GM10266 (cell line): ENCODE measurements at regions not wholly inside any gene's neighbourhood (a gene's known extent, or its start where the extent isn't known, plus 50 kb on each side); places are given as distances from the start of the nearest gene placed in this dataset.

Experiments used
- DNase-seq: peaks from one replicate; pipeline ENCODE4 v3.0.0; 2012; ENCODE audit errors: extremely low spot score
- CTCF ChIP-seq: IDR thresholded peaks from 2 replicates; pipeline ENCODE4 v1.5.1; 2012; ENCODE audit warnings: mild to moderate bottlenecking, low read depth; ENCODE audit not compliant: control insufficient read depth, insufficient read depth; ENCODE audit errors: missing control alignments

DNA sequence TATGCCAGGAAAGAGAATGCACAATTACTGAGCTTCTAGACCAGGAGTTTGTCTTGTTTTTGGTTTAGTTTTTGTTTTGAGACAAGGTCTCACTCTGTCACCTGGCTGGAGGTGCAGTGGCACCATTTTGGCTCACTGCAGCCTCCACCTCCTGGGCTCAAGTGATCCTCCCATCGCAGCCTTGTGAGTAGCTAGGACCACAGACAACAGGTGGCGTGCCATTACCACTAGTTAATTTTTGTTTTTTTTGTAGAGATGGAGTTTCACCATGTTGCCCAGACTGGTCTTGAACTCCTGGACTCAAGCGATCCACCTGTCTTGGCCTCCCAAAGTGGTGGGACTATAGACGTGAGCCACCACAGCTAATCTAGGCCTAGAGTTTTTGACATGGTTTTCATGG lies 104.4 kb upstream of the CCDC54 start:
- no peak for TF ChIP-seq CTCF
- no peak for DNase-seq

DNA sequence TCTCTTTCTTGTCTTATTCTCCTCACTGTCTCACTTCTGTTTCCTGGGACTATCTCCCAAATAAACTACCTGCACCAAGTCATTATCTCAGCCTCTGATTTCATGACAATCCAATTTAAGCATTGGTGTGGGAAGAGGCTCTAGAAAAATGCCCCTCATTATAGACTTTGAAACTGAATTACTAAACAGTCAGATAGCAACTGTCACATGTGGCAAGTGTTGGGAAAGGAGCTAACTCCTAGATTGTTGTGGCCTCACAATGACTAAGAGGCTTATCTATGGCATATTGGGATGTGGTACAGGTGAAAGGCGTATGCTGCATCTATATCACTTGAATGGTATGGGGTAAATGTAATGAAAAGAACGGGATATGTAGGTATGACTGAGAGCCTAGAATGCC lies 103.5 kb upstream of the CCDC54 start:
- no peak for TF ChIP-seq CTCF
- DNase-seq = no peak

GRCh38 chr3:107275511-107275910 lies 101.7 kb upstream of the CCDC54 start:
- TF ChIP-seq CTCF = no peak
- no peak for DNase-seq

- DNase-seq = no peak
- no peak for TF ChIP-seq CTCF
These were observed 93.3 kb upstream of the CCDC54 start for GRCh38 chr3:107283948-107284347.

DNA sequence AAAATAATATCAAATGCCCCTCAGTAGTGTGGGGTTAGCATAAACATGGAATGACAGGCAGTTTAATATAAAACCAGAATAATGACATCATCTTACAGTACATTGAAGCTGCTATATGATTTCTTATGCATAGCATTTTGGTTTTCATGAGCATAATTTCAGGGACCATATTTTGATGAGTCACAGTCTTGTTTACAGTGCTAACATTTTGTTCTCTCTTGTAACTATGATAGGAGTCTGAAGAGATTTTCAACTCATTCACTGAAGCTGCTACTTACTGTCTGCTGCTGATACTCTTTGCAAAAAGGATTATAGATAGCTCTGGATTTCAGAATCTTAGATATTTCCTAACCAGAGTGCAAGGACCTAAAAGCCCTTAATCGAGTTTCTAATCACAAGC lies 92.6 kb upstream of the CCDC54 start:
- no peak for TF ChIP-seq CTCF
- no peak for DNase-seq

DNA sequence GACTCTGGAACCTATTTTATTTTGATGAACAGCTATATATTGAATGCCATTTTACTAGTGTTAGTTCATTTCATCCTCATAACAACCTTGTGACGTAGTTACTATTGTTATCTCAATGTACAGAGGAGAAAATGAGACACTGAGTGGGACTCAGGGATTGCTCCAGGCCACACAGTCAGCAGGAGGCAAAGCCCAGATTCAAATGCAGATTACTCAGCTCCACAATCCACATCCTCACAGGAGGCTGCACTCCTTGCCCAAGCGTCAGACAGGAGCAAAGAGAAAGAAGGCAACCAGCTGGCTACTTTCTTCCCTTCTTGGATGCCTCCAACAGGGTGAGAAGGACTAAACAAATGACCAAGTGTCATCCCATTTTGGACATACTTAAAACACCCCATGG lies 92.0 kb upstream of the CCDC54 start:
- TF ChIP-seq CTCF = no peak
- DNase-seq = no peak

- no peak for DNase-seq
- no peak for TF ChIP-seq CTCF
These were observed 87.9 kb upstream of the CCDC54 start for GRCh38 chr3:107289354-107289753.

DNA sequence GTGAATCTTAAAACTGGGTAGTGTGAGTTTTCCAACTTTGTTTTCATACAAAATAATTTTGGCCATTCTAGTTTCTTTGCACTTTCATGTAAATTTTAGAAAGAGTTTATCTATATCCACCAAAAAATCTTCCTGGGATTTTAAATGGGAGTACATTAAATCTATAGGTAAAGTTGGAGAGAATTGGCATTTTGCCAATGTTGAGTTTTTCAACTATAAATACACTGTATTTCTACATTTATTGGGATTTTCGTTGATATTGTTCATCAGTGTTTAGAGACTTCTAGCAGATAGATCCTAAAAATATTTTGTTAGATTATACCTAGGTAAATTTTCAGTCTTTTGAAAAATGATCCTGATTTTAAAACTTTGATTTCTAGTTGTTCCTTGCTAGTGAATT lies 83.1 kb upstream of the CCDC54 start:
- DNase-seq = no peak
- TF ChIP-seq CTCF = no peak
